HG02571 (cell line): ENCODE measurements at regions not wholly inside any gene's neighbourhood (a gene's known extent, or its start where the extent isn't known, plus 50 kb on each side); places are given as distances from the start of the nearest gene placed in this dataset.

ENCODE experiments used
- ATAC-seq: cut with Tn5 transposase; IDR thresholded peaks from one replicate; pipeline ENCODE4 v1.9.1; 2021; ENCODE audit warnings: mild to moderate bottlenecking, moderate library complexity; ENCODE audit not compliant: unreplicated experiment

DNA sequence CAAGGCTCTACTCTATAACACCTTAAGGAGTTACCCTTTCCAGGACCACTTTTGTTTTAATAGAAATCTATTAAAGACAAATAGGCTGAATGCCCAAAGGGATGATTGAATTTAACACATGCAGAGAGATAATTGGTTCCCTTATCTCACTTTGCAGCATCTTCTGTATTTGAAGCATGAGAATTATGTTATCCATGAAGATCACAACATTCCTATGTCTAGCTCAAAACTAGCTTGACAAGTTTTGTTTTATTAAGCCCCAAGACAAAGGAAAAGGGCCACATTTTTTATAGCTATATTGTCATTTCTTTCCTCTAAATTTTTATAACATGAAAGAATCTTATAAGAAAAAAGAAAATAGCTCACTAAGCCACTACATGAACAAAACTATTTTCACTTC is 57.9 kb upstream of the FTMT start:
- no peak for ATAC-seq

GRCh38 chr5:121795511-121795910 is 56.2 kb upstream of the FTMT start:
- ATAC-seq = no peak

- ATAC-seq = no peak
Observed at GRCh38 chr5:121797681-121798518, 53.8 kb upstream of the FTMT start.
